ENCODE measurements at regions not wholly inside any gene's neighbourhood (a gene's known extent, or its start where the extent isn't known, plus 50 kb on each side); places are given as distances from the start of the nearest gene placed in this dataset.

DNA sequence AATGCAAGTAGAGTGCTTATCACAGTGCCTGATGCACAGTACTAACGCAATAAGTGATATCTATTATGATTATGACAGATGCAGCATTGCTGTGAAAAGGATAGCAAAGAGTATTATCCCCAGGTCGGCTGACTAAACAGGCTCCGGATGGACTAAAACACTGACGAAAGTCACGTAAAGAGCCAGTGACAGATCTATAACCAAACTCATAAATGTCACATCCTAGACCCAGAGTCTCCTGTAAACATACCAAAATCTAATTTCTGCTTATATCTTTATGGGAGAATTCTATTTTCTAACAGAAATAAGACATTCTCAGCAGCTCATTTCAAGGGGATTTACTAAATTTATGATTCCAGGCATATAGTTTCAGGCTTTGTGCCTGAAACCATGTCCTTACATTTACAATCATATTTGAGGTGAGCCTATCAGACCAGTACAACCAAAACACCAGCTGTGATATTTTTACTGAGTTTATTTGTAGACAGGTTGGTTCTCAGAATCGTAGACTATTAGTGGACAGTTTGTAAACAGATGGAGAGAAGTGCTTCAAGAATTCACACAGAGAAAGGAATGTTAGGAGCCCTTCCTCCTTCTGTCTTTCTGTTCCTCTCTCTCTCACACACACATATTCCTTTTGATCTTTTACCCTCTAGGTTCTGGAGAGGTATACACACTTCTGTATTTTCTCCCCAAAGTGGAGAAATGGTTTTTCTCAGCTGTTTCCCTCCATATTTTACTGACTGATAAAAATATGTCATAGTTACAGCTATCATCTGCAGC is 52.4 kb upstream of the WDR26 start:
- no peak for DNase-seq

DNA sequence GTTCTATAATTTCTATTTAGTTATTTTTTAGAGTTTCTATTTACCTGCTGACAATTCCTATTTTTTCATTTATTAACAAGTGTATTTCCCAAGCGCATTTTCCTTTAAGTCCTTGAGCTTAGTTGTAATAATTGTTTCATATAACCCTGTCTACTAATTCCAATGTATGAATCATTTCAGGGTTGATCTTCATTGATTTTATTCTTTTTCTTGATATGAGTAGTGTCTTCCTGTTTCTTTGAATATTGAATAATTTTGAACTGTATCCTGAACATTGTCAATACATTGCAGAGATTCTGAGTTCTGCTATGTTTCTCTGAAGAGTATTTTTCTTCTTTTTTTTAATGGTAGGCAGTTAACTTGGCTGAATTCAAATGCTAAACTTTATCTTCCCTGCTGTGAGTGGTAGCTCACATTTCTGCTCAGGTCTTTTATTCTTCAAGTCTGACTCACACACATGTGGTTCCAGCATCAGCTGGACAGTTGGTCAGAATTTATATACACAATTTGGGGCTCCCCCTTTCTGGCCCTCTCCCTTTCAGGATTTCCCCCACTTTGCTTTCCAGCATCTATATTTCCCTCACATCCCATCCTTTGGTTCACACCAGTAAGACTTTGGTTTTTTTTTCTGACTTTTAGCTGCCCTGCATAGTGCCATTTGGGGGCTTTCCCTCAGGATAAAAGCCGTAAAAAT is 54.4 kb upstream of the WDR26 start:
- no peak for DNase-seq

DNA sequence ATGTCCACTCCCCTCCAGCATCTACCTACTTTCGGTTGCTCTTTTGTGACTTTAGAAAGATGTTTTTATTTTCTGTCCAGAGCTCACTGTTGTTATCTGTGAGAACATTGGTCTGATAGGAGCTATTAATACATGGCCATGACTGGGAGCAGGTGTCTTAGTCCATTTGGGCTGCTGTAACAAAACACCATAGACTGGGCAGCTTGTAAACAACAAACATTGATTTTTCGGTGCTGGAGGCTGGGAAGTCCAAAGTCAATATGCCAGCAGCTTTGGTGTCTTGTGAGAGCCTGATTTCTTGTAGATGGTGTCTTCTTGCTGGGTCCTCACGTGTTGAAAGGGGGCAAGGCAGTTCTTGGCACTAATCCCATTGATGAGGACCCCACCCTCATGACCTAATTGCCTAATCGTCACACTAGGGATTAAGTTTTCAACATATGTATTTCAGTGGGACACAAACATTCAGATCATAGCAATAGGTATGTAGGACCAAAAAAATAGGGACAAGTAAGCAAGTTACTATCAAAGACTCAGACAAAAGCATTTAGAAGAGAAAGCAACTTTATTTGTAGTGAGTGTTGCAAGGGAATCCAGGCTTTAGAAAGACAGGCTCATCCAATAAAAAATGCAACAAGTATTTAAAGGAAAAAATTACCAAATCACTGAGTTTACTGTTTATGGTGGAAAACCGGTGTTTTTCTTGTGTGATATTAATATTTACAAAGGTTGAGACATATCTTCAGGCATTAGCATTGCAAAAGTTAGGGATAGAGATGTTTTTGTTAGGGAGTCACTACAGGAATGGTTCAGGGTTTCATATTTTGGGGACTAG is 55.2 kb upstream of the WDR26 start:
- no peak for DNase-seq

DNA sequence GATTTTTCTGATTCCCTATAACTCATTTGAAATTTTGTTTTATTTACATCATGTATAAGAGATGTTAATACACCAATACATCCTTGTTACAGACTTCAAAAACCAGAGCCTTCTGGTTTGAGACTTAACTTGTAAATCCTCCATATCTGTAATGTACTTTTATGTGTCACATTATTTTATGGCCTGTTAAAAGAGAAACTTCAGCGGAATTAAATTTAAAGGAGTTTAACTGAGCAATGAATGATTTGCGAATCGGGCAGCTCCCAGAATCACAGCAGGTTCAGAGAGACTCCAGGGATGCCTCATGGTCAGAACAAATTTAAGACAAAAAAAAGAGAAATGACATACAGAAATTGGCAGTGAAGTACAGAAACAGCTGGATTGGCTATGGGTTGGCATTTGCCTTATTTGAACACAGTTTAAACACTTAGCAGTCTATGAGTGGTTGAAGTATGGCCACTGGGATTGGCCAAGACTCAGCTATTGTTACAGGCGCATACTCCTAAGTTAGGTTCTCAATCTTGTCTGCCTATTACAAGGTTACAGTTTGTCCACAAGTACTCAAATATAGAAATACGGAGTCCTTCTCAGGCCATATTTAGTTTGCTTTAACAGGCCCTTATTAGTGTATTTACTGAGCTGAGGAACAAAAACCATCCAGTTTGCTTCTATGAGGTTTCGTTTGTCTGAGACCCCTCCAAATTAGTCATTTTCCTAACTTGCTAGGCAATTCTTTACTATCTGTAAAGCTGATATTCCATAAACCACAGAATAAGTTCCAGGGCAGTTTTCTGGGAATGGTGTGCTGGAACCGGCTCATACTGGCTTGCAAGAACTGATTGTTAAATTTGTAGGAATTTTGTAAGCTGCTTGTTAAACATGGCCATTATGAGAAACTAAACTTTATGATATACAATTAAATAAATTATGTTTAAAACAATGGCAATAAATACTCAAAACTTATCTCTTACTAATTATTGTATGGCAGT is 56.2 kb upstream of the WDR26 start:
- DNase-seq: no peak

GRCh38 chr1:224492015-224492414 is 57.4 kb upstream of the WDR26 start:
- no peak for DNase-seq

DNA sequence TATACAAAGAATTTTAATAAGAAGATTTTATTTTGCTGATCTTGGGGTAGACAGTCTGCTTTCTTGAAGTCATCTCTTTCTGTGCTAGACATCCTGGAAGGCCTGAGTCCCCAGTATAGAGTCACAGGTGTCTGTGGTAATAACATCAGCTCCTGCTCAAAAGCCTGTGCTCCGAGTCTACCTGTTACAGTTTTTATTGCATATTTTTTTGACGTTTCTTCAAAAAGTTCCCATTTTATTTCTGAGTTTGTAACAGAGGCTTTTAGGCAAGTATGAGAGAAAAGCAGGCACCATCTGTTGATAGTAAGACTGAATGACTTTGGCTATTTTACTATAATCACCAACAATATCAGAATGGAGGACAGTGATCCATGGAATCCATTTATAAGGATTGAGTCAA is 58.0 kb upstream of the WDR26 start:
- no peak for DNase-seq

DNA sequence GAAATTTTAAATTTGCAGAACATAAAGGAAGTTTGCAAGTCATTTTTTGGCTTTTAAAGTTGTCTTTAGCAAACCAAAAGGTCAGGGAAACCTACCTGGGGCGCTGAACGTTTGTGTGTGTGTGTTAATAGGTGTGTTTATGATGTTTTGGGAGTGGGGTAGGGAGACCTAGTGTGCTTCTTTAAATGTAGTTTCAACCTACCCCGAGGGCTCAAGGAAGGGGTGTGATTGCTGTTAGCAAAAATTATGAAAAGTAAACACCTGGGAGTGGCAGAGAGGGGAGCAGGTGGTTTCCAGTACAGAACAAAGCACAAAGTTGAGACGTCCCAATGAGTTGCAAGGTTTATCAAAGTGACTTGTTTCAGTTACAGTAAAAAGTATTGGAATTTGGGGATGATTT is 58.7 kb upstream of the WDR26 start:
- DNase-seq: no peak

DNA sequence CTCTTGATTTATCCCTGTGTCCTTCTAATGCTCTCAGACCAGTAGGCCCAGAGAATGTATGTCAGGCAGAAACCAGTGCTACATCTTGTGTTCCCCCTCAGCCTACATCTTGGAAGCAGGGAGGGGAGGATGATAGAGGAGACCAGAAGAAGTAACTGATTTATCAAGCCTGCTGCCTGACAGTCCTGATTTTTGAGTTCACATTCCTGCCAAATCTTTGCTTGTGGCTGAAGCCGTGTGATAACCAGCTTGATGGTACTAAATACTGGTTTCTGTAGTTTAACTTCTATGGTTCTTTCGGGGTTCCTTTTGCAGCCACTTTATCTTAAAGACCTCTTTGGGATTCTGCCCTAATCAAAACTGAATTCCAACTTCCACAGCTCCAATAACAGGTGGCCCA is 59.7 kb upstream of the WDR26 start:
- no peak for DNase-seq

DNA sequence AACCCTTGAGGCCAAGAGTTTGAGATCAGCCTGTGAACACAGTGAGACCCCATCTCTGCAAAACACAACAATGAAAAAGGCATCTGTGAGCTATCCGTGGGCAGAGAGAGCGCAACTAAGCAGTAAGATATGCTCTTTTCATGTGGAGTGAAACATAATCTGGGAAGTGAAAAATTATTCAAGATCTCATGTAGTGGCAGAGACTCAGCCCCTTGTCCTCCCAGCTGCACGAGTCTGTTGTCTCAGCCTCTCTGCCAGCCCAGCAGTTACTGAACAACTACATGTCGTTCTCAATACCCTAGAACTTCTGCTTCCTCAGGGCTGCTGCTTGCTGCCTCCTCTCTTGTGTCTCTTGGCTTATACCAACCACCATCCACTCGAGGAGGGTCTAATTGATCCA is 61.3 kb upstream of the WDR26 start:
- no peak for DNase-seq

- DNase-seq: no peak
These were observed 62.2 kb upstream of the WDR26 start for GRCh38 chr1:224496826-224497225.

GRCh38 chr1:224497714-224498573 is 63.3 kb upstream of the WDR26 start:
- peak; percentile 50 for DNase-seq

GRCh38 chr1:224498574-224499170 is 64.1 kb upstream of the WDR26 start:
- no peak for DNase-seq

GRCh38 chr1:224499204-224499603 is 64.6 kb upstream of the WDR26 start:
- DNase-seq: no peak

GRCh38 chr1:224500796-224501195 is 66.2 kb upstream of the WDR26 start:
- no peak for DNase-seq

DNA sequence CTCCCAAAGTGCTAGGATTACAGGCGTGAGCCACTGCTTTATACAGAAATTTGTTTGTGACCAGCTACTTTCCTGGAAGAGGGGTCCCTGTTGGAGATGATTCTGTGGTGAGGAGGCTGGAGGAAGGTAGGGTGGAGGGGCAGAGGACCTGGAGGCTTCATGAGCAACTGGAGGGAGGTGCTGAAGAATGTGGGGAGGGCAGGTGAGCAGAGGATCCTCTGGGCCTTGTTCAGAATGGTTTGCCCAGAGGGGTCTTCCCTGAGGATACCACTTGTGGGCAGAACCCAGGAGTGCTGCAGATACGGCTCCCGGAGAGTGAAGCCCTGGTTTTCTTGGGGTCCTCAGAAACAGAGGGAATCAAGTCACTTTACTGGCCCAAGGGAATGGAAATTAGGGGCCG is 67.2 kb upstream of the WDR26 start:
- DNase-seq: no peak

GRCh38 chr1:224502459-224503160 is 68.0 kb upstream of the WDR26 start:
- DNase-seq: no peak

GRCh38 chr1:224503161-224504118 is 68.8 kb upstream of the WDR26 start:
- DNase-seq: peak; percentile 42

- DNase-seq: no peak
These were observed 69.9 kb upstream of the WDR26 start for GRCh38 chr1:224504297-224505041.
